ENCODE measurements at regions not wholly inside any gene's neighbourhood (a gene's known extent, or its start where the extent isn't known, plus 50 kb on each side); places are given as distances from the start of the nearest gene placed in this dataset.
"Not testable (repeated sequence)": the region's sequence is repeated elsewhere in the genome, so short reads cannot be mapped to it uniquely, and the experiment has no call there.

DNA sequence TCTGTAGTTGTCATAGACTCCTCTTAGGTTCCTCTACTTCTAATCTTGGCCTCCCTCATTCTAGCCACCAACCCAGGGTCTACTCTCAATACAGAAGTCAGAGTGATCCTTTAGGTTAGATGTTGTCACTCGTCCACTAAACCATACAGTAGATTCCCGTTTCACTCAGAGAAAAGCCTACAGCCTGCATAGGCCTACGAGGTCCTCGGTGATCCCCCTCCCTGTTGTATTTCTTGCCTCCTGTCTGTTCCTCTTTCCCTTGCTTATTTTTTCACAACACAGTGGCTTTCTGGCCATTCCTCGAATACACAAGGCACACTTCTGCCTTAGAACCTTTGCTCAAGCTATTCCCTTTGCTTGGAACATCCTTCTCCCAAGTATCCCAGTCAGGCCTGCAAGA is 183.0 kb upstream of the PRSS1 start:
- H3K4me3 Mint-ChIP-seq: no peak overlapping the region
- H3K4me2 ChIP-seq: no peak overlapping the region
- no peak overlapping the region for H3K27ac ChIP-seq (ENCODE audit: low read depth)
- H2AFZ ChIP-seq: no peak overlapping the region
- H3K9me3 Mint-ChIP-seq: no peaks in the 10 kb centered on the region; the same call in 2 of the 3 replicates
- ATAC-seq: no peak
- H3F3A ChIP-seq (replicated peaks; ENCODE audit: low read depth): no peaks in the 10 kb centered on the region
- no peak overlapping the region for H3K27ac Mint-ChIP-seq
- DNase-seq (ENCODE audit: low spot score): no peak
- H3K9me2 ChIP-seq (ENCODE audit: insufficient read depth): peaks cover 3% of the 10 kb centered on the region; the same call in 1 of the 2 replicates
- no peaks in the 10 kb centered on the region for H3K36me3 ChIP-seq (ENCODE audit: insufficient read depth)
- peaks cover 2% of the 10 kb centered on the region; the same call in 1 of the 3 replicates for H3K4me1 Mint-ChIP-seq
- no peak overlapping the region for H3K4me3 ChIP-seq
- H3K36me3 Mint-ChIP-seq (ENCODE audit: low read depth): no peaks in the 10 kb centered on the region
- H3K79me2 ChIP-seq (replicated peaks; ENCODE audit: insufficient read depth): no peaks in the 10 kb centered on the region
- TF ChIP-seq JUNB (IDR thresholded peaks at IDR 0.05; ENCODE audit: unreplicated experiment) (no peak), EZH2phosphoT487 (IDR thresholded peaks at IDR 0.05; ENCODE audit: unreplicated experiment) (no peak), CREB1 (CRISPR knock-in tag; IDR thresholded peaks at IDR 0.05; ENCODE audit: low read depth) (no peak), ZNF114 (CRISPR knock-in tag; IDR thresholded peaks at IDR 0.05) (no peak)
- TF ChIP-seq, protein P1, sequence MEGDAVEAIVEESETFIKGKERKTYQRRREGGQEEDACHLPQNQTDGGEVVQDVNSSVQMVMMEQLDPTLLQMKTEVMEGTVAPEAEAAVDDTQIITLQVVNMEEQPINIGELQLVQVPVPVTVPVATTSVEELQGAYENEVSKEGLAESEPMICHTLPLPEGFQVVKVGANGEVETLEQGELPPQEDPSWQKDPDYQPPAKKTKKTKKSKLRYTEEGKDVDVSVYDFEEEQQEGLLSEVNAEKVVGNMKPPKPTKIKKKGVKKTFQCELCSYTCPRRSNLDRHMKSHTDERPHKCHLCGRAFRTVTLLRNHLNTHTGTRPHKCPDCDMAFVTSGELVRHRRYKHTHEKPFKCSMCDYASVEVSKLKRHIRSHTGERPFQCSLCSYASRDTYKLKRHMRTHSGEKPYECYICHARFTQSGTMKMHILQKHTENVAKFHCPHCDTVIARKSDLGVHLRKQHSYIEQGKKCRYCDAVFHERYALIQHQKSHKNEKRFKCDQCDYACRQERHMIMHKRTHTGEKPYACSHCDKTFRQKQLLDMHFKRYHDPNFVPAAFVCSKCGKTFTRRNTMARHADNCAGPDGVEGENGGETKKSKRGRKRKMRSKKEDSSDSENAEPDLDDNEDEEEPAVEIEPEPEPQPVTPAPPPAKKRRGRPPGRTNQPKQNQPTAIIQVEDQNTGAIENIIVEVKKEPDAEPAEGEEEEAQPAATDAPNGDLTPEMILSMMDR (conservative IDR thresholded peaks at IDR 0.05; ENCODE audit: low read depth in 2 of 2): no peak
- no peaks in the 10 kb centered on the region for H3K4me1 ChIP-seq (ENCODE audit: insufficient read depth)
- no peaks in the 10 kb centered on the region for H4K20me1 ChIP-seq (replicated peaks; ENCODE audit: insufficient read depth)
- H3K27me3 ChIP-seq (ENCODE audit: insufficient read depth): no peaks in the 10 kb centered on the region
- H3K27me3 Mint-ChIP-seq (ENCODE audit: insufficient read depth, low read depth, poor library complexity): peaks cover 3% of the 10 kb centered on the region

DNA sequence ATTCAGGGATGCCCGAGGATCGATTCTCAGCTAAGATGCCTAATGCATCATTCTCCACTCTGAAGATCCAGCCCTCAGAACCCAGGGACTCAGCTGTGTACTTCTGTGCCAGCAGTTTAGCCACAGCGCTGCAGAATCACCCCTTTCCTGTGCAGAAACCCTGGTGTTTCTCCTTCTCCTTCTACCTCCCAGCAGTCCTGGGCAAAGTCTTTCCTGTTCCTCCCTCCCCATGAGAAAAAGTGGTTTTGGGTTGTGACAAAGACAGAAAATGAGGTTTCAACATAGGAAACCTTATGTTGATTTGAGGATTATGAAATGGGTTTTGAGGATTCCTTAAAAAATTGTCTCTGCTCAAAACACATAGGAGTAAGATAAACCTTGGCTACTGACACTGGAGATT is 185.1 kb upstream of the PRSS1 start:
- H3K4me1 ChIP-seq (ENCODE audit: insufficient read depth); ATAC-seq; H3K27ac ChIP-seq (ENCODE audit: low read depth): not testable (repeated sequence)

DNA sequence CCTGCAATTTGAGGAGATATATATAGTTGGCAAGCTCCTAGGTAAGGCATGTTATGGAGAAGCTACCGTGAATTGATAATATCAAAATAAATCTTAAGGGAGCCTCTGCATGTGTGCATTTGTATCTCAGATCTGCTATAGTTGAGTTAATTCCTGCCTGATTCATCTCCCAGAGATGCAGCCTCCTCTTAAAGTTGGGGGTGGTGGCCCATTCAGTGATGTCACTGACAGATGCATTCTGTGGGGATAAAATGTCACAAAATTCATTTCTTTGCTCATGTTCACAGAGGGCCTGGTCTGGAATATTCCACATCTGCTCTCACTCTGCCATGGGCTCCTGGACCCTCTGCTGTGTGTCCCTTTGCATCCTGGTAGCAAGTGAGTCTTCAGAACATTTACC is 185.8 kb upstream of the PRSS1 start:
- H3K27ac Mint-ChIP-seq: no peak overlapping the region
- no peaks in the 10 kb centered on the region for H3K9me2 ChIP-seq (ENCODE audit: insufficient read depth)
- H4K20me1 ChIP-seq (replicated peaks; ENCODE audit: insufficient read depth): no peaks in the 10 kb centered on the region
- no peak overlapping the region for H2AFZ ChIP-seq
- H3K4me3 ChIP-seq: no peak overlapping the region
- peaks cover 3% of the 10 kb centered on the region for H3K27me3 Mint-ChIP-seq (ENCODE audit: insufficient read depth, low read depth, poor library complexity)
- H3F3A ChIP-seq (replicated peaks; ENCODE audit: low read depth): no peaks in the 10 kb centered on the region
- no peaks in the 10 kb centered on the region for H3K4me1 Mint-ChIP-seq
- H3K4me3 Mint-ChIP-seq: no peak overlapping the region
- no peaks in the 10 kb centered on the region for H3K4me1 ChIP-seq (ENCODE audit: insufficient read depth)
- no peaks in the 10 kb centered on the region for H3K79me2 ChIP-seq (replicated peaks; ENCODE audit: insufficient read depth)
- no peak overlapping the region for H3K4me2 ChIP-seq
- no peaks in the 10 kb centered on the region for H3K36me3 ChIP-seq (ENCODE audit: insufficient read depth)
- DNase-seq (ENCODE audit: low spot score) (no peak), ATAC-seq (no peak)
- no peaks in the 10 kb centered on the region for H3K9me3 Mint-ChIP-seq
- H3K27ac ChIP-seq (ENCODE audit: low read depth): no peak overlapping the region
- no peaks in the 10 kb centered on the region for H3K27me3 ChIP-seq (ENCODE audit: insufficient read depth)
- no peak for TF ChIP-seq JUNB (IDR thresholded peaks at IDR 0.05; ENCODE audit: unreplicated experiment)
- TF ChIP-seq, protein P2, sequence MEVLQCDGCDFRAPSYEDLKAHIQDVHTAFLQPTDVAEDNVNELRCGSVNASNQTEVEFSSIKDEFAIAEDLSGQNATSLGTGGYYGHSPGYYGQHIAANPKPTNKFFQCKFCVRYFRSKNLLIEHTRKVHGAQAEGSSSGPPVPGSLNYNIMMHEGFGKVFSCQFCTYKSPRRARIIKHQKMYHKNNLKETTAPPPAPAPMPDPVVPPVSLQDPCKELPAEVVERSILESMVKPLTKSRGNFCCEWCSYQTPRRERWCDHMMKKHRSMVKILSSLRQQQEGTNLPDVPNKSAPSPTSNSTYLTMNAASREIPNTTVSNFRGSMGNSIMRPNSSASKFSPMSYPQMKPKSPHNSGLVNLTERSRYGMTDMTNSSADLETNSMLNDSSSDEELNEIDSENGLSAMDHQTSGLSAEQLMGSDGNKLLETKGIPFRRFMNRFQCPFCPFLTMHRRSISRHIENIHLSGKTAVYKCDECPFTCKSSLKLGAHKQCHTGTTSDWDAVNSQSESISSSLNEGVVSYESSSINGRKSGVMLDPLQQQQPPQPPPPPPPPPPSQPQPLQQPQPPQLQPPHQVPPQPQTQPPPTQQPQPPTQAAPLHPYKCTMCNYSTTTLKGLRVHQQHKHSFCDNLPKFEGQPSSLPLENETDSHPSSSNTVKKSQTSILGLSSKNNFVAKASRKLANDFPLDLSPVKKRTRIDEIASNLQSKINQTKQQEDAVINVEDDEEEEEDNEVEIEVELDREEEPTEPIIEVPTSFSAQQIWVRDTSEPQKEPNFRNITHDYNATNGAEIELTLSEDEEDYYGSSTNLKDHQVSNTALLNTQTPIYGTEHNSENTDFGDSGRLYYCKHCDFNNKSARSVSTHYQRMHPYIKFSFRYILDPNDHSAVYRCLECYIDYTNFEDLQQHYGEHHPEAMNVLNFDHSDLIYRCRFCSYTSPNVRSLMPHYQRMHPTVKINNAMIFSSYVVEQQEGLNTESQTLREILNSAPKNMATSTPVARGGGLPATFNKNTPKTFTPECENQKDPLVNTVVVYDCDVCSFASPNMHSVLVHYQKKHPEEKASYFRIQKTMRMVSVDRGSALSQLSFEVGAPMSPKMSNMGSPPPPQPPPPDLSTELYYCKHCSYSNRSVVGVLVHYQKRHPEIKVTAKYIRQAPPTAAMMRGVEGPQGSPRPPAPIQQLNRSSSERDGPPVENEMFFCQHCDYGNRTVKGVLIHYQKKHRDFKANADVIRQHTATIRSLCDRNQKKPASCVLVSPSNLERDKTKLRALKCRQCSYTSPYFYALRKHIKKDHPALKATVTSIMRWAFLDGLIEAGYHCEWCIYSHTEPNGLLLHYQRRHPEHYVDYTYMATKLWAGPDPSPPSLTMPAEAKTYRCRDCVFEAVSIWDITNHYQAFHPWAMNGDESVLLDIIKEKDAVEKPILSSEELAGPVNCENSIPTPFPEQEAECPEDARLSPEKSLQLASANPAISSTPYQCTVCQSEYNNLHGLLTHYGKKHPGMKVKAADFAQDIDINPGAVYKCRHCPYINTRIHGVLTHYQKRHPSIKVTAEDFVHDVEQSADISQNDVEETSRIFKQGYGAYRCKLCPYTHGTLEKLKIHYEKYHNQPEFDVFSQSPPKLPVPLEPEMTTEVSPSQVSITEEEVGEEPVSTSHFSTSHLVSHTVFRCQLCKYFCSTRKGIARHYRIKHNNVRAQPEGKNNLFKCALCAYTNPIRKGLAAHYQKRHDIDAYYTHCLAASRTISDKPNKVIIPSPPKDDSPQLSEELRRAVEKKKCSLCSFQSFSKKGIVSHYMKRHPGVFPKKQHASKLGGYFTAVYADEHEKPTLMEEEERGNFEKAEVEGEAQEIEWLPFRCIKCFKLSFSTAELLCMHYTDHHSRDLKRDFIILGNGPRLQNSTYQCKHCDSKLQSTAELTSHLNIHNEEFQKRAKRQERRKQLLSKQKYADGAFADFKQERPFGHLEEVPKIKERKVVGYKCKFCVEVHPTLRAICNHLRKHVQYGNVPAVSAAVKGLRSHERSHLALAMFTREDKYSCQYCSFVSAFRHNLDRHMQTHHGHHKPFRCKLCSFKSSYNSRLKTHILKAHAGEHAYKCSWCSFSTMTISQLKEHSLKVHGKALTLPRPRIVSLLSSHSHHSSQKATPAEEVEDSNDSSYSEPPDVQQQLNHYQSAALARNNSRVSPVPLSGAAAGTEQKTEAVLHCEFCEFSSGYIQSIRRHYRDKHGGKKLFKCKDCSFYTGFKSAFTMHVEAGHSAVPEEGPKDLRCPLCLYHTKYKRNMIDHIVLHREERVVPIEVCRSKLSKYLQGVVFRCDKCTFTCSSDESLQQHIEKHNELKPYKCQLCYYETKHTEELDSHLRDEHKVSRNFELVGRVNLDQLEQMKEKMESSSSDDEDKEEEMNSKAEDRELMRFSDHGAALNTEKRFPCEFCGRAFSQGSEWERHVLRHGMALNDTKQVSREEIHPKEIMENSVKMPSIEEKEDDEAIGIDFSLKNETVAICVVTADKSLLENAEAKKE (CRISPR knock-in tag; IDR thresholded peaks at IDR 0.05): no peak
- no peak for TF ChIP-seq NANOG (IDR thresholded peaks at IDR 0.05; ENCODE audit: borderline replicate concordance)
- H3K36me3 Mint-ChIP-seq (ENCODE audit: low read depth): no peaks in the 10 kb centered on the region

More for the DNA sequence above, 185.1 kb upstream of the PRSS1 start:
- not testable (repeated sequence) for H3K4me2 ChIP-seq; DNase-seq (ENCODE audit: low spot score); H2AFZ ChIP-seq; H3K9me3 Mint-ChIP-seq; H3K4me3 ChIP-seq; H3K9me2 ChIP-seq (ENCODE audit: insufficient read depth); H3K4me3 Mint-ChIP-seq; H3K4me1 Mint-ChIP-seq; H3K27me3 ChIP-seq (ENCODE audit: insufficient read depth); H3K27me3 Mint-ChIP-seq (ENCODE audit: insufficient read depth, low read depth, poor library complexity); H3K36me3 Mint-ChIP-seq (ENCODE audit: low read depth); H3K36me3 ChIP-seq (ENCODE audit: insufficient read depth); H3K79me2 ChIP-seq (replicated peaks; ENCODE audit: insufficient read depth); H4K20me1 ChIP-seq (replicated peaks; ENCODE audit: insufficient read depth); H3F3A ChIP-seq (replicated peaks; ENCODE audit: low read depth); H3K27ac Mint-ChIP-seq

Measured in GM23338 (cell line).